Mesenchymal stem cell (in vitro differentiated cells and primary cell): ENCODE measurements at regions not wholly inside any gene's neighbourhood (a gene's known extent, or its start where the extent isn't known, plus 50 kb on each side); places are given as distances from the start of the nearest gene placed in this dataset.

Experiments used
- DNase-seq: peaks from one replicate; pipeline ENCODE4 v3.0.0-alpha.2; 2013
- H2AFZ ChIP-seq: one replicate; pipeline ENCODE4 v1.6.1; 2013; ENCODE audit warnings: low read depth, mild to moderate bottlenecking, control low read depth, inconsistent platforms, low read length, moderate library complexity
- H2AK5ac ChIP-seq: 2 replicates; pipeline ENCODE4 v1.6.1; 2013; ENCODE audit warnings: low read length, moderate library complexity, mild to moderate bottlenecking, inconsistent platforms; ENCODE audit not compliant: severe bottlenecking
- H2BK120ac ChIP-seq: one replicate; pipeline ENCODE4 v1.6.1; 2013; ENCODE audit warnings: low read depth, mild to moderate bottlenecking, inconsistent platforms, low read length, moderate library complexity
- H2BK12ac ChIP-seq, 2 experiments: one replicate each; pipeline ENCODE4 v1.6.1; 2013; ENCODE audit warnings: inconsistent platforms in 2 of 2, low read length in 2 of 2, mild to moderate bottlenecking in 2 of 2, moderate library complexity in 2 of 2, control low read depth in 1 of 2
- H2BK15ac ChIP-seq: one replicate; pipeline ENCODE4 v1.6.1; 2013; ENCODE audit warnings: mild to moderate bottlenecking, low read depth, inconsistent platforms; ENCODE audit not compliant: poor library complexity, severe bottlenecking
- H2BK5ac ChIP-seq: 2 replicates; pipeline ENCODE4 v1.6.1; 2013; ENCODE audit warnings: low read depth, mild to moderate bottlenecking, low read length, control low read depth, inconsistent platforms; ENCODE audit not compliant: poor library complexity, severe bottlenecking
- H3K14ac ChIP-seq, 2 experiments: one replicate each; pipeline ENCODE4 v1.6.1; 2013; ENCODE audit warnings: inconsistent platforms in 2 of 2, low read length in 2 of 2, control low read depth in 1 of 2, mild to moderate bottlenecking in 1 of 2, moderate library complexity in 1 of 2
- H3K18ac ChIP-seq, 2 experiments: one replicate each; pipeline ENCODE4 v1.6.1; 2013; ENCODE audit warnings: inconsistent platforms in 2 of 2, low read length in 2 of 2, control low read depth in 1 of 2, low read depth in 1 of 2, mild to moderate bottlenecking in 1 of 2
- H3K23ac ChIP-seq, 2 experiments: one replicate each; pipeline ENCODE4 v1.6.1; 2013; ENCODE audit warnings: inconsistent platforms in 2 of 2, low read length in 2 of 2, mild to moderate bottlenecking in 2 of 2, moderate library complexity in 2 of 2, control low read depth in 1 of 2
- H3K27ac ChIP-seq: 2 replicates; pipeline ENCODE4 v1.5.1; 2013; ENCODE audit warnings: mild to moderate bottlenecking, moderate library complexity, low read length, control low read depth, inconsistent platforms; ENCODE audit not compliant: poor library complexity, severe bottlenecking
- H3K27me3 ChIP-seq, 2 experiments: 2 replicates each; pipeline versions ENCODE4 v1.6.1 to v1.7.0; 2013; ENCODE audit warnings: low read length in 2 of 2, mild to moderate bottlenecking in 2 of 2, moderate library complexity in 2 of 2, control low read depth in 1 of 2, inconsistent platforms in 1 of 2; ENCODE audit not compliant: control insufficient read depth in 1 of 2, insufficient read depth in 1 of 2
- H3K36me3 ChIP-seq, 2 experiments: 2 replicates each; pipeline versions ENCODE4 v1.6.1 to v1.7.0; 2013; ENCODE audit warnings: low read length in 2 of 2, control low read depth in 1 of 2, inconsistent platforms in 1 of 2, low read depth in 1 of 2, mild to moderate bottlenecking in 1 of 2; ENCODE audit not compliant: insufficient read depth in 2 of 2, control insufficient read depth in 1 of 2
- H3K4ac ChIP-seq, 2 experiments: one replicate each; pipeline ENCODE4 v1.6.1; 2013; ENCODE audit warnings: inconsistent platforms in 2 of 2, low read length in 2 of 2, mild to moderate bottlenecking in 2 of 2, moderate library complexity in 2 of 2, control low read depth in 1 of 2, low read depth in 1 of 2
- H3K4me1 ChIP-seq: 2 replicates; pipeline ENCODE4 v1.6.1; 2013; ENCODE audit warnings: low read depth, low read length, control low read depth; ENCODE audit not compliant: control insufficient read depth, insufficient read depth
- H3K4me2 ChIP-seq: 2 replicates; pipeline ENCODE4 v1.6.1; 2013; ENCODE audit warnings: low read length, mild to moderate bottlenecking, inconsistent platforms; ENCODE audit not compliant: poor library complexity, severe bottlenecking
- H3K4me3 ChIP-seq, 2 experiments: 2 replicates each; pipeline versions ENCODE4 v1.5.1 to v1.7.0; 2013; ENCODE audit warnings: low read length in 2 of 2, mild to moderate bottlenecking in 2 of 2, control low read depth in 1 of 2, low read depth in 1 of 2; ENCODE audit not compliant: insufficient read depth in 1 of 2
- H3K79me1 ChIP-seq: replicated peaks from 2 replicates; pipeline ENCODE4 v1.6.1; 2013; ENCODE audit warnings: mild to moderate bottlenecking, control low read depth, low read length, inconsistent platforms; ENCODE audit not compliant: poor library complexity, severe bottlenecking
- H3K9ac ChIP-seq: 2 replicates; pipeline ENCODE4 v1.7.0; 2013; ENCODE audit warnings: mild to moderate bottlenecking, low read length, moderate library complexity
- H3K9me3 ChIP-seq: 2 replicates; pipeline ENCODE4 v1.7.0; 2013; ENCODE audit warnings: mild to moderate bottlenecking, low read length; ENCODE audit not compliant: control insufficient read depth
- H4K8ac ChIP-seq: one replicate; pipeline ENCODE4 v1.6.1; 2013; ENCODE audit warnings: inconsistent platforms, mild to moderate bottlenecking, low read length, moderate library complexity
- H4K91ac ChIP-seq: one replicate; pipeline ENCODE4 v1.6.1; 2013; ENCODE audit warnings: mild to moderate bottlenecking, low read length, inconsistent platforms
- WGBS: methylation state at CpG from one replicate; pipeline ENCODE4 v1.1.7; 2013; ENCODE audit warnings: mixed read lengths; 5-methylcytosine and 5-hydroxymethylcytosine counted together

GRCh38 chr11:95563859-95564258 is 225.7 kb downstream of the FAM76B start:
- H2AFZ ChIP-seq, result no peak overlapping the region
- H2BK15ac ChIP-seq, result no peak overlapping the region
- no peak overlapping the region for H3K4me2 ChIP-seq
- 90% methylated on average over 1 of the region's 2 CpGs for whole genome bisulfite sequencing
- no peaks in the 10 kb centered on the region for H3K27me3 ChIP-seq
- no peak overlapping the region for H2BK5ac ChIP-seq
- no peak overlapping the region for H4K8ac ChIP-seq
- H3K4me3 ChIP-seq, result no peak overlapping the region
- no peak overlapping the region for H3K27ac ChIP-seq
- no peak for DNase-seq
- no peak overlapping the region for H3K14ac ChIP-seq
- H3K9me3 ChIP-seq, result no peaks in the 10 kb centered on the region
- H2AK5ac ChIP-seq, result no peak overlapping the region
- no peaks in the 10 kb centered on the region for H3K79me1 ChIP-seq
- H3K23ac ChIP-seq, result no peak overlapping the region
- no peak overlapping the region for H3K9ac ChIP-seq
- H3K4me1 ChIP-seq, result no peaks in the 10 kb centered on the region
- H3K36me3 ChIP-seq, result no peaks in the 10 kb centered on the region
- no peak overlapping the region for H2BK12ac ChIP-seq
- H4K91ac ChIP-seq, result no peak overlapping the region
- H3K4ac ChIP-seq, result no peak overlapping the region
- no peak overlapping the region for H3K18ac ChIP-seq
- peak overlapping the region; percentile 3 for H2BK120ac ChIP-seq

- Histone ChIP-seq H3K79me1 (no peaks in the 10 kb centered on the region), H2BK120ac (no peak overlapping the region), H3K4me3 (no peak overlapping the region), H3K4me2 (no peak overlapping the region), H4K8ac (no peak overlapping the region), H4K91ac (no peak overlapping the region), H2BK12ac (no peak overlapping the region), H3K36me3 (no peaks in the 10 kb centered on the region), H3K9me3 (no peaks in the 10 kb centered on the region), H3K9ac (no peak overlapping the region), H3K27ac (no peak overlapping the region), H3K14ac (no peak overlapping the region), H3K4me1 (no peaks in the 10 kb centered on the region), H3K27me3 (no peaks in the 10 kb centered on the region), H2AFZ (no peak overlapping the region), H3K23ac (no peak overlapping the region), H2AK5ac (no peak overlapping the region), H3K4ac (no peak overlapping the region), H2BK5ac (no peak overlapping the region), H3K18ac (peak overlapping the region in 1 of 2 experiments; percentile 4), H2BK15ac (no peak overlapping the region)
- DNase-seq, result peak; percentile 23
- 43% methylated on average over 2 of the region's 2 CpGs for WGBS
Measured at GRCh38 chr11:95563173-95563572, 226.4 kb downstream of the FAM76B start.

GRCh38 chr11:95562196-95562921 is 227.2 kb downstream of the FAM76B start:
- Histone ChIP-seq H4K91ac (no peak overlapping the region), H3K4me1 (no peaks in the 10 kb centered on the region), H3K79me1 (no peaks in the 10 kb centered on the region), H3K27me3 (no peaks in the 10 kb centered on the region), H3K23ac (no peak overlapping the region), H3K9ac (no peak overlapping the region), H3K4ac (no peak overlapping the region), H2BK120ac (no peak overlapping the region), H3K4me2 (no peak overlapping the region), H3K9me3 (no peaks in the 10 kb centered on the region), H3K14ac (no peak overlapping the region), H2AFZ (no peak overlapping the region), H3K4me3 (no peak overlapping the region), H3K36me3 (no peaks in the 10 kb centered on the region), H2AK5ac (no peak overlapping the region), H2BK15ac (no peak overlapping the region), H2BK12ac (no peak overlapping the region), H2BK5ac (no peak overlapping the region), H3K27ac (no peak overlapping the region), H3K18ac (no peak overlapping the region), H4K8ac (no peak overlapping the region)
- 96% methylated on average over 6 of the region's 6 CpGs for WGBS
- no peak for DNase-seq

GRCh38 chr11:95559899-95560298 is 229.7 kb downstream of the FAM76B start:
- Histone ChIP-seq H3K27ac (no peak overlapping the region), H3K18ac (no peak overlapping the region), H3K4me3 (no peak overlapping the region), H3K36me3 (no peaks in the 10 kb centered on the region), H3K4me1 (no peaks in the 10 kb centered on the region), H2BK5ac (no peak overlapping the region), H2BK120ac (no peak overlapping the region), H4K8ac (no peak overlapping the region), H3K4me2 (no peak overlapping the region), H2BK15ac (no peak overlapping the region), H2BK12ac (no peak overlapping the region), H3K9me3 (no peaks in the 10 kb centered on the region), H3K23ac (no peak overlapping the region), H3K27me3 (no peaks in the 10 kb centered on the region), H2AFZ (no peak overlapping the region), H3K79me1 (no peaks in the 10 kb centered on the region), H3K14ac (no peak overlapping the region), H3K4ac (no peak overlapping the region), H4K91ac (no peak overlapping the region), H3K9ac (no peak overlapping the region), H2AK5ac (no peak overlapping the region)
- DNase-seq, result no peak
- WGBS, result 71% methylated on average over 4 of the region's 4 CpGs
